Rectal smooth muscle tissue (tissue), 1 donor: ENCODE measurements at regions not wholly inside any gene's neighbourhood (a gene's known extent, or its start where the extent isn't known, plus 50 kb on each side); places are given as distances from the start of the nearest gene placed in this dataset.

ENCODE experiments used
- H3K27ac ChIP-seq: one replicate; pipeline ENCODE4 v1.7.0; 2013; ENCODE audit warnings: low read depth, low read length, inconsistent platforms
- H3K27me3 ChIP-seq: one replicate; pipeline ENCODE4 v1.7.0; 2013; ENCODE audit warnings: low read length; ENCODE audit not compliant: control insufficient read depth, insufficient read depth
- H3K36me3 ChIP-seq: one replicate; pipeline ENCODE4 v1.7.0; 2013; ENCODE audit warnings: low read length; ENCODE audit not compliant: control insufficient read depth, insufficient read depth
- H3K4me1 ChIP-seq: one replicate; pipeline ENCODE4 v1.7.0; 2013; ENCODE audit warnings: low read length; ENCODE audit not compliant: control insufficient read depth, insufficient read depth
- H3K4me3 ChIP-seq: one replicate; pipeline ENCODE4 v1.7.0; 2013; ENCODE audit warnings: low read length
- H3K9ac ChIP-seq: one replicate; pipeline ENCODE4 v1.7.0; 2013; ENCODE audit warnings: low read length

GRCh38 chr3:64359735-64360134, 134.5 kb upstream of the PRICKLE2 start:
- no peak overlapping the region for H3K27ac ChIP-seq
- H3K9ac ChIP-seq: no peak overlapping the region
- peaks cover 13% of the 10 kb centered on the region for H3K4me1 ChIP-seq
- no peaks in the 10 kb centered on the region for H3K27me3 ChIP-seq
- H3K36me3 ChIP-seq: no peaks in the 10 kb centered on the region
- no peak overlapping the region for H3K4me3 ChIP-seq

DNA sequence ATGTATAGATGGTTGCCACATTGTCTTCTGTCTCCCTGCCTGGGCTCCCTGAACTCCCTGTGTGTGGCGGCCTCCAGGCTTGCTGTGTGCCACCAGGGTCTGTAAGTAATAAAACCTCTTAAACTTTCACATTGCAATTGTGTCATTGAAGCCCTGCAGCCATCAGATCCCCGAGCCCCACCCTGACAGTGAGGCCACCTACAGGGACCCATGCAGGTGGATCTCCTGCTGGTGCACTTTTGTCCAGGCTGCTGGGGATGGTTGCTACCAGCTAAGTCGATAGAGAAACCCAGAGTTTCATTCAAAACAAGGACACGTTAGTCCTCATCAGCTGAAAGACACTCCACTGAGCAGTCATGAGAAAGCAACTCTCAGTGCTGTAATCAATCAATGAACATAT, 133.6 kb upstream of the PRICKLE2 start:
- H3K27ac ChIP-seq: no peak overlapping the region
- H3K36me3 ChIP-seq: no peaks in the 10 kb centered on the region
- H3K27me3 ChIP-seq: no peaks in the 10 kb centered on the region
- H3K4me1 ChIP-seq: peaks cover 14% of the 10 kb centered on the region
- no peak overlapping the region for H3K9ac ChIP-seq
- no peak overlapping the region for H3K4me3 ChIP-seq

GRCh38 chr3:64358176-64358575, 132.9 kb upstream of the PRICKLE2 start:
- Histone ChIP-seq H3K4me1 (peaks cover 20% of the 10 kb centered on the region), H3K27ac (no peak overlapping the region), H3K4me3 (no peak overlapping the region), H3K9ac (no peak overlapping the region), H3K36me3 (no peaks in the 10 kb centered on the region), H3K27me3 (no peaks in the 10 kb centered on the region)

- no peak overlapping the region for H3K4me3 ChIP-seq
- no peaks in the 10 kb centered on the region for H3K27me3 ChIP-seq
- H3K27ac ChIP-seq: no peak overlapping the region
- peaks cover 25% of the 10 kb centered on the region for H3K4me1 ChIP-seq
- no peaks in the 10 kb centered on the region for H3K36me3 ChIP-seq
- no peak overlapping the region for H3K9ac ChIP-seq
Measured at GRCh38 chr3:64357481-64357880, 132.2 kb upstream of the PRICKLE2 start.

GRCh38 chr3:64355401-64355807, 130.1 kb upstream of the PRICKLE2 start:
- Histone ChIP-seq H3K9ac (no peak overlapping the region), H3K27ac (peak overlapping the region; percentile 52), H3K27me3 (no peaks in the 10 kb centered on the region), H3K36me3 (no peaks in the 10 kb centered on the region), H3K4me1 (peaks cover 39% of the 10 kb centered on the region), H3K4me3 (peak overlapping the region; percentile 23)

GRCh38 chr3:64354956-64355355, 129.7 kb upstream of the PRICKLE2 start:
- H3K4me3 ChIP-seq: peak overlapping the region; percentile 23
- peak overlapping the region; percentile 52 for H3K27ac ChIP-seq
- no peak overlapping the region for H3K9ac ChIP-seq
- H3K27me3 ChIP-seq: no peaks in the 10 kb centered on the region
- H3K36me3 ChIP-seq: no peaks in the 10 kb centered on the region
- H3K4me1 ChIP-seq: peaks cover 42% of the 10 kb centered on the region

- H3K36me3 ChIP-seq: no peaks in the 10 kb centered on the region
- H3K9ac ChIP-seq: no peak overlapping the region
- H3K4me1 ChIP-seq: peaks cover 45% of the 10 kb centered on the region
- no peak overlapping the region for H3K4me3 ChIP-seq
- peak overlapping the region; percentile 52 for H3K27ac ChIP-seq
- H3K27me3 ChIP-seq: no peaks in the 10 kb centered on the region
Measured at GRCh38 chr3:64354221-64354620, 129.0 kb upstream of the PRICKLE2 start.

DNA sequence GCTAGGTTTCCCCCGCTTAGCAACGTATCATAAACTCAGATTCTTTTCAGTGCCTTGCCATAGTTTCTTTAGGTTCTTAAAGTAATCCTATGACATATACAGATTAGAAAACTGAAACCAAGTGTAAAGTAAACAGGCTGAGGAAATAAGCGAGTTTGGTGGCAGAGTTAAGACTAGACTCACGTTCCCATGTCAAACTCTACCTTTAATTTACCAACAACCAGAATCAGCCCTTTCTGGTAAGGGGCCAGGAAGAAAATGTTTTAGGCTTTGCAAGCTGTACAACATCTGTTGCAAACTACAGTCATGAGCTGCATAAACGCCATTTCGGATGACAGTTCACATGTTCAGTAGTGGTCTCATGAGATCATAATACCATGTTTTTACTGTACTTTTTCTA, 128.0 kb upstream of the PRICKLE2 start:
- Histone ChIP-seq H3K27me3 (no peaks in the 10 kb centered on the region), H3K27ac (peak overlapping the region; percentile 52), H3K4me3 (no peak overlapping the region), H3K9ac (no peak overlapping the region), H3K4me1 (peaks cover 51% of the 10 kb centered on the region), H3K36me3 (no peaks in the 10 kb centered on the region)

DNA sequence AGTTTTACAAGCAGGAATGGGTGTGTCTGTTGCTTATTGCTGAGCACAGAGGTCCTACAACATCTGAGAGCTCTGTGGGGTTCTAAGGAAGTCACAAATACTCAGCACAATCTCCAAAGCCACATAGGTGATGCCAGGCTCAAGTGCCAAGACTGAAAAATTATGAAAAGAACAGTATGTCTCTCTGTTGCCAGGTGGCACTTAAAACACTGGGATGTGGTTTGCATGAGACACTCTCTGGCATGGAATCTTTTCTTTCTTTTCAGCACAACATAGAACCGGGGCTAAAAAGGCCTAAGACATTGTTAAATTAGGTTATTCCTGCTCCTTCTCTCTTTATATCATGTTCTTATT, 127.3 kb upstream of the PRICKLE2 start:
- Histone ChIP-seq H3K27ac (peak overlapping the region; percentile 52), H3K27me3 (no peaks in the 10 kb centered on the region), H3K4me3 (no peak overlapping the region), H3K36me3 (no peaks in the 10 kb centered on the region), H3K4me1 (peaks cover 51% of the 10 kb centered on the region), H3K9ac (no peak overlapping the region)

- Histone ChIP-seq H3K27ac (peak overlapping the region; percentile 52), H3K9ac (no peak overlapping the region)
Measured at GRCh38 chr3:64351713-64352638, 126.7 kb upstream of the PRICKLE2 start.

DNA sequence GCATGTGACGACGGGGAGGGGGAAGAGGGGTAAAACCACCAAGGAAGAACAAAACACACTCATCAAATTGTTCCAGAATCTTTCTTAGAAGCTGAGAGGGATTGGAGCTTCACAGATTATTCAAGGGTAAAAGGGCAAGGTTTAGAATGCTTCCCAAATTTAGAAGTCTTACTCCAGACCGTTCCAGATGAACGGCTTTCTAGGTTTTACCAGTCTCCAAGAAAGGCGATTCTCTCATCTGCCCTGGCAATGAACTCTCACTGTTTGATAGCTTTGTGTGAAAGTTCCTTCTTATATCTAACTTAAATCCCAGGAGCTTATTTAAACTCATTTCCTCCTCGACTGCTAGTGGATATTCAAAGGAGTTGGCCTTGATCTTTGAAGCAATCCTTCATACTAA, 124.3 kb upstream of the PRICKLE2 start:
- Histone ChIP-seq H3K9ac (no peak overlapping the region), H3K36me3 (no peaks in the 10 kb centered on the region), H3K4me3 (no peak overlapping the region), H3K4me1 (peaks cover 52% of the 10 kb centered on the region), H3K27ac (peak overlapping the region; percentile 23), H3K27me3 (no peaks in the 10 kb centered on the region)

More at GRCh38 chr3:64351713-64352638, 126.7 kb upstream of the PRICKLE2 start:
- no peak overlapping the region for H3K4me3 ChIP-seq
- no peaks in the 10 kb centered on the region for H3K27me3 ChIP-seq
- peaks cover 54% of the 10 kb centered on the region for H3K4me1 ChIP-seq
- no peaks in the 10 kb centered on the region for H3K36me3 ChIP-seq

GRCh38 chr3:64345371-64345770, 120.1 kb upstream of the PRICKLE2 start:
- Histone ChIP-seq H3K36me3 (no peaks in the 10 kb centered on the region), H3K27ac (peak overlapping the region; percentile 89), H3K9ac (no peak overlapping the region), H3K27me3 (no peaks in the 10 kb centered on the region), H3K4me3 (no peak overlapping the region), H3K4me1 (peaks cover 54% of the 10 kb centered on the region)

- Histone ChIP-seq H3K27ac (peak overlapping the region; percentile 89), H3K4me1 (peaks cover 50% of the 10 kb centered on the region)
Measured at GRCh38 chr3:64344721-64345207, 119.5 kb upstream of the PRICKLE2 start.

More at GRCh38 chr3:64344721-64345207, 119.5 kb upstream of the PRICKLE2 start:
- Histone ChIP-seq H3K36me3 (no peaks in the 10 kb centered on the region), H3K9ac (no peak overlapping the region), H3K4me3 (peak overlapping the region; percentile 15), H3K27me3 (no peaks in the 10 kb centered on the region)
